ENCODE measurements at regions not wholly inside any gene's neighbourhood (a gene's known extent, or its start where the extent isn't known, plus 50 kb on each side); places are given as distances from the start of the nearest gene placed in this dataset.

GRCh38 chr2:133955169-133955568 lies 298.7 kb upstream of the MGAT5 start (continued):
- TF ChIP-seq CSRNP3 (CRISPR knock-in tag; IDR thresholded peaks at IDR 0.05): no peak
- no peak for TF ChIP-seq PPARA (CRISPR knock-in tag; IDR thresholded peaks at IDR 0.05; ENCODE audit: borderline replicate concordance)
- no peak for TF ChIP-seq ZNF8 (CRISPR knock-in tag; IDR thresholded peaks at IDR 0.05)
- TF ChIP-seq CSDC2 (CRISPR knock-in tag; IDR thresholded peaks at IDR 0.05): no peak
- no peak for TF ChIP-seq TCF4 (CRISPR knock-in tag; IDR thresholded peaks at IDR 0.05; ENCODE audit: borderline replicate concordance)
- no peak for TF ChIP-seq ISL1 (CRISPR knock-in tag; IDR thresholded peaks at IDR 0.05)

DNA sequence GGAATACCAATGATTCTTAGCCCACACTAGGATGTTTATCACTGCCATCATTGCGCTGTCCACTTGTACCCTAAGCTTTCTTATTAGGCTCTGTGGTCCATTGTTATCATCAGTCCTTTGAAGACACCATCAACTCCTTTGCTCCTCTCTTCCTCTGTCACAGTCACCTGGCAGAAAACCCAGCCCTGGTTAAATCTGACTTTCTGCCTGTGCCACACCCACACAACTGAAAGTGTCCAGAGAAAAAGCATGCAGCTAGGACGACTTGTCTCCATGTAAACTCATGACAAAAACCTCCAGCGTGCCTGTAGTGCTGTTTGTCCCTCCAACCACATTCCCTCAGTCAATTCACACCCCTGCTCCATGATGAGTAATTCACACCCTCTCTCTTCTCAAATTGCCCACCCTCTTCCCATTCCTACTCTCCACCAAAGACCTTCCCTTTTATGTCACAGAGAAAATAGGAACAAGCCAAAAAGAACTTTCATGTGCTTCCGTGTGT lies 297.4 kb upstream of the MGAT5 start:
- ATAC-seq: no peak
- TF ChIP-seq PATZ1 (CRISPR knock-in tag; IDR thresholded peaks at IDR 0.05; ENCODE audit: borderline replicate concordance) (no peak), BACH2 (CRISPR knock-in tag; IDR thresholded peaks at IDR 0.05; ENCODE audit: borderline replicate concordance) (no peak), RARB (CRISPR knock-in tag; IDR thresholded peaks at IDR 0.05) (no peak), ESRRG (CRISPR knock-in tag; IDR thresholded peaks at IDR 0.05) (no peak), TOX (CRISPR knock-in tag; IDR thresholded peaks at IDR 0.05; ENCODE audit: borderline replicate concordance) (no peak), PPARA (CRISPR knock-in tag; IDR thresholded peaks at IDR 0.05; ENCODE audit: borderline replicate concordance) (no peak), ZNF8 (CRISPR knock-in tag; IDR thresholded peaks at IDR 0.05) (no peak), OSR1 (CRISPR knock-in tag; IDR thresholded peaks at IDR 0.05) (no peak), TCF4 (CRISPR knock-in tag; IDR thresholded peaks at IDR 0.05; ENCODE audit: borderline replicate concordance) (no peak), ZFP30 (CRISPR knock-in tag; IDR thresholded peaks at IDR 0.05) (no peak)

DNA sequence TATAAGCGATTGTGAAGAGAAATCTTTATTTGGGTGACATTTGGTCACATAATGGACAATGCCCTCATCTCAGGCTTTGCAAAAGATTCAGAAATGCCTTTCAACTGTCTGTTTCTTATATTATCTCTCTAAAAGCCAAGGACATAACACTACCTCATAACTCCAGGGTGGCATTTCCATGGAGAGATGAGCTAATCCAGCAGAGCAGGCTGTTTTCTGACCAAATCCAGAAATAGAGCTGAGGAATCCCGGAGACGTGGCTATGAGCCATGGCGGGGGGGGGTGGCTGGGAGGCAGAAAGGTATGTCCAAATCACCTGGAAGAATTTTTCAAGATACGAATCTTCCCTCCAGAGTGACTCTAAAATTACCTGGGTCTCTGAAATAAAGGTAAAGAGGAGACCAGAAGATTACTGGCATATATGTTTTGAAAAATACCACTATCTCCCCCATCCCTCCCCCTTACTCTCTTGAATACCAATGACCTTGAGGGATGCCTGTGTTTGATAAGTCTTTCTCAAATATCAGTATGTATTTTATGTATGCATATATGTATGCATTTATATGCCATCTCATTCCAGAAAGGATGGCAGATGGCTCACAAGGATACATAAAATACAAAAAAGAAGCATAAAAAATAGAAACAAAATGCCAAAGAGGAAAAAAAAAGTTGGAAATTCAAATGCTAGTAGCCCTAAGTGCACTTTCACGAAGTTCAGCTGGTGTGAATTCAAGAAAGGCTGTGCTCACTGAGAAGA lies 296.0 kb upstream of the MGAT5 start:
- TF ChIP-seq ZC3H10 (CRISPR knock-in tag; IDR thresholded peaks at IDR 0.05) (no peak), TCF4 (CRISPR knock-in tag; IDR thresholded peaks at IDR 0.05; ENCODE audit: borderline replicate concordance) (no peak), ESRRG (CRISPR knock-in tag; IDR thresholded peaks at IDR 0.05) (no peak), CREB5 (CRISPR knock-in tag; IDR thresholded peaks at IDR 0.05; ENCODE audit: low read depth) (no peak), ZNF70 (CRISPR knock-in tag; IDR thresholded peaks at IDR 0.05) (no peak), CSDC2 (CRISPR knock-in tag; IDR thresholded peaks at IDR 0.05) (no peak), ARNTL (CRISPR knock-in tag; IDR thresholded peaks at IDR 0.05; ENCODE audit: borderline replicate concordance, low read depth) (no peak), ZFP3 (CRISPR knock-in tag; IDR thresholded peaks at IDR 0.05) (no peak), TOX (CRISPR knock-in tag; IDR thresholded peaks at IDR 0.05; ENCODE audit: borderline replicate concordance) (no peak), ZFP30 (CRISPR knock-in tag; IDR thresholded peaks at IDR 0.05) (no peak), POU6F1 (CRISPR knock-in tag; IDR thresholded peaks at IDR 0.05; ENCODE audit: borderline replicate concordance, low read depth) (no peak), RARB (CRISPR knock-in tag; IDR thresholded peaks at IDR 0.05) (no peak)
- TF ChIP-seq, protein P1, sequence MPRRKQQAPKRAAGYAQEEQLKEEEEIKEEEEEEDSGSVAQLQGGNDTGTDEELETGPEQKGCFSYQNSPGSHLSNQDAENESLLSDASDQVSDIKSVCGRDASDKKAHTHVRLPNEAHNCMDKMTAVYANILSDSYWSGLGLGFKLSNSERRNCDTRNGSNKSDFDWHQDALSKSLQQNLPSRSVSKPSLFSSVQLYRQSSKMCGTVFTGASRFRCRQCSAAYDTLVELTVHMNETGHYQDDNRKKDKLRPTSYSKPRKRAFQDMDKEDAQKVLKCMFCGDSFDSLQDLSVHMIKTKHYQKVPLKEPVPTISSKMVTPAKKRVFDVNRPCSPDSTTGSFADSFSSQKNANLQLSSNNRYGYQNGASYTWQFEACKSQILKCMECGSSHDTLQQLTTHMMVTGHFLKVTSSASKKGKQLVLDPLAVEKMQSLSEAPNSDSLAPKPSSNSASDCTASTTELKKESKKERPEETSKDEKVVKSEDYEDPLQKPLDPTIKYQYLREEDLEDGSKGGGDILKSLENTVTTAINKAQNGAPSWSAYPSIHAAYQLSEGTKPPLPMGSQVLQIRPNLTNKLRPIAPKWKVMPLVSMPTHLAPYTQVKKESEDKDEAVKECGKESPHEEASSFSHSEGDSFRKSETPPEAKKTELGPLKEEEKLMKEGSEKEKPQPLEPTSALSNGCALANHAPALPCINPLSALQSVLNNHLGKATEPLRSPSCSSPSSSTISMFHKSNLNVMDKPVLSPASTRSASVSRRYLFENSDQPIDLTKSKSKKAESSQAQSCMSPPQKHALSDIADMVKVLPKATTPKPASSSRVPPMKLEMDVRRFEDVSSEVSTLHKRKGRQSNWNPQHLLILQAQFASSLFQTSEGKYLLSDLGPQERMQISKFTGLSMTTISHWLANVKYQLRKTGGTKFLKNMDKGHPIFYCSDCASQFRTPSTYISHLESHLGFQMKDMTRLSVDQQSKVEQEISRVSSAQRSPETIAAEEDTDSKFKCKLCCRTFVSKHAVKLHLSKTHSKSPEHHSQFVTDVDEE (CRISPR knock-in tag; IDR thresholded peaks at IDR 0.05): no peak
- no peak for ATAC-seq

Measured in SK-N-SH treated with all-trans-retinoic acid at 6 μM for 48 hours (cell line).